ENCODE measurements at regions not wholly inside any gene's neighbourhood (a gene's known extent, or its start where the extent isn't known, plus 50 kb on each side); places are given as distances from the start of the nearest gene placed in this dataset.
"Not testable (repeated sequence)": the region's sequence is repeated elsewhere in the genome, so short reads cannot be mapped to it uniquely, and the experiment has no call there.

GRCh38 chr13:108084840-108085239 is 130.5 kb downstream of the LIG4 start:
- Mint-ChIP-seq H3K4me3 (ENCODE audit: unreplicated experiment) (no peak overlapping the region), H3K27ac (ENCODE audit: unreplicated experiment) (no peak overlapping the region), H3K36me3 (ENCODE audit: low read depth) (no peaks in the 10 kb centered on the region), H3K27me3 (ENCODE audit: low read depth) (peaks cover 9% of the 10 kb centered on the region), H3K4me1 (ENCODE audit: low read depth) (no peaks in the 10 kb centered on the region), H3K9me3 (ENCODE audit: low read depth) (no peaks in the 10 kb centered on the region)
- no peak for TF ChIP-seq CTCF (IDR thresholded peaks at IDR 0.05)
- DNase-seq (ENCODE audit: low spot score), result no peak

DNA sequence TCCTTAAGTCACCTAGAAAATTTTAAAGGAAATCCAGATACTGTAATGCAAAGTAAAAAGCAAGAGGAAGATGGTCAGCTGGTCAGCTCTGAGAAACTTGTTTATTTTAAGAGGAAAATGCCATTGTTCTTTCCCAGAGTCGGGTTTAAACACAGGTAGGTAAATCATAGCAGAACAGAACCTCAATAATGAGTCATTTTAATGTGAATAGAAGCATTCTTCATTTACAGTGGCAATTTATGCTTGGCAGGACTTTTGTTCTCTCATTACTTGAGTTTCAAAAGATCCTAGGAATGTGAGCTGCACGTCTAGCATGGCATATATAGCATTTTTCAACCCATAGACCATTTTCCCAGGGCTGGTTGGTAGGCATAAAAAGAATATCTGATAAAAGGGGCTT is 132.3 kb downstream of the LIG4 start:
- Mint-ChIP-seq H3K36me3 (ENCODE audit: low read depth) (no peaks in the 10 kb centered on the region), H3K27ac (ENCODE audit: unreplicated experiment) (no peak overlapping the region), H3K9me3 (ENCODE audit: low read depth) (peaks cover 6% of the 10 kb centered on the region), H3K4me3 (ENCODE audit: unreplicated experiment) (no peak overlapping the region), H3K27me3 (ENCODE audit: low read depth) (peaks cover 4% of the 10 kb centered on the region), H3K4me1 (ENCODE audit: low read depth) (no peaks in the 10 kb centered on the region)
- no peak for TF ChIP-seq CTCF (IDR thresholded peaks at IDR 0.05)
- DNase-seq (ENCODE audit: low spot score), result no peak

GRCh38 chr13:108082481-108082880 is 132.9 kb downstream of the LIG4 start:
- Mint-ChIP-seq H3K4me3 (ENCODE audit: unreplicated experiment) (no peak overlapping the region), H3K27ac (ENCODE audit: unreplicated experiment) (no peak overlapping the region), H3K9me3 (ENCODE audit: low read depth) (peaks cover 11% of the 10 kb centered on the region), H3K27me3 (ENCODE audit: low read depth) (peaks cover 4% of the 10 kb centered on the region), H3K36me3 (ENCODE audit: low read depth) (no peaks in the 10 kb centered on the region), H3K4me1 (ENCODE audit: low read depth) (no peaks in the 10 kb centered on the region)
- no peak for TF ChIP-seq CTCF (IDR thresholded peaks at IDR 0.05)
- no peak for DNase-seq (ENCODE audit: low spot score)

- Mint-ChIP-seq H3K4me1 (ENCODE audit: low read depth) (no peaks in the 10 kb centered on the region), H3K9me3 (ENCODE audit: low read depth) (peaks cover 31% of the 10 kb centered on the region), H3K36me3 (ENCODE audit: low read depth) (peaks cover 2% of the 10 kb centered on the region), H3K27me3 (ENCODE audit: low read depth) (no peaks in the 10 kb centered on the region), H3K4me3 (ENCODE audit: unreplicated experiment) (no peak overlapping the region), H3K27ac (ENCODE audit: unreplicated experiment) (no peak overlapping the region)
- no peak for TF ChIP-seq CTCF (IDR thresholded peaks at IDR 0.05)
- no peak for DNase-seq (ENCODE audit: low spot score)
These were observed 138.1 kb downstream of the LIG4 start for GRCh38 chr13:108077284-108077683.

DNA sequence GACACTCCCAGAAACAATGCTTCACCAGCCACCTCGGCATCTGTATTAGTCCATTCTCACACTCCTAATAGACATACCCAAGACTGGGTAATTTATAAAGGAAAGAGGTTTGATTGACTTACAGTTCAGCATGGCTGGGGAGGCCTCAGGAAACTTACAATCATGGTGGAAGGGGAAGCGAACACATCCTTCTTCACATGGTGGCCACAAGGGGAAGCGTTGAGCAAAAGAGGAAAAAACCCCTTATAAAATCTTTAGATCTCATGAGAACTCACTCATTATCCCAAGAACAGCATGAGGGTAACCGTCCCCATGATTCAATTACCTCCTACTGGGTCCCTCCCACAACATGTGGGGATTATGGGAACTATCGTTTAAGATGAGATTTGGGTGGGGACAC is 140.9 kb downstream of the LIG4 start:
- peak; percentile 45 for TF ChIP-seq CTCF (IDR thresholded peaks at IDR 0.05)
- H3K27me3 Mint-ChIP-seq (ENCODE audit: low read depth); H3K36me3 Mint-ChIP-seq (ENCODE audit: low read depth); H3K4me3 Mint-ChIP-seq (ENCODE audit: unreplicated experiment); H3K4me1 Mint-ChIP-seq (ENCODE audit: low read depth); H3K27ac Mint-ChIP-seq (ENCODE audit: unreplicated experiment); DNase-seq (ENCODE audit: low spot score): not testable (repeated sequence)
- H3K9me3 Mint-ChIP-seq (ENCODE audit: low read depth), result peaks cover 38% of the 10 kb centered on the region

Data from chondrocyte (in vitro differentiated cells).